Panc1 (cell line): ENCODE measurements at regions not wholly inside any gene's neighbourhood (a gene's known extent, or its start where the extent isn't known, plus 50 kb on each side); places are given as distances from the start of the nearest gene placed in this dataset.

Experiments
- ATAC-seq: fragments of 200-7000 bp; cut with Tn5 transposase; 2 replicates; pipeline ENCODE4 v1.9.1; 2020; ENCODE audit warnings: mild to moderate bottlenecking, moderate library complexity
- BruUV-seq: library from RNA; stranded (reverse); fragments of 400-500 nt; replicated peaks from 2 replicates; lab custom pipeline; 2021; lab: Mats Ljungman, UMichigan
- CTCF ChIA-PET: fragments of 300-600 bp; sonication (Branson Sonifier 250); formaldehyde crosslinking; loops from one replicate; lab custom pipeline; 2022; ENCODE audit warnings: antibody characterized with exemption; lab: Charles Lee
- POLR2A ChIA-PET: fragments of 300-600 bp; sonication (Branson Sonifier 250); formaldehyde crosslinking; loops from one replicate; lab custom pipeline; 2022; ENCODE audit warnings: antibody characterized with exemption; lab: Charles Lee
- DNase-seq: peaks from one replicate; pipeline ENCODE4 v3.0.0-alpha.2; 2010; ENCODE audit warnings: low read depth, low spot score
- H3K27ac ChIP-seq: 2 replicates; pipeline ENCODE4 v1.5.1; 2011; ENCODE audit warnings: mild to moderate bottlenecking, low read length, inconsistent platforms
- H3K27me3 ChIP-seq: fragments of 200-500 bp; sonication (Bioruptor generic); 2 replicates; pipeline ENCODE4 v1.6.0; 2014; ENCODE audit warnings: low read length, inconsistent platforms; ENCODE audit not compliant: control insufficient read depth, insufficient read depth
- H3K36me3 ChIP-seq: fragments of 200-500 bp; sonication (Bioruptor generic); 2 replicates; pipeline ENCODE4 v1.5.1; 2014; ENCODE audit warnings: inconsistent platforms, mild to moderate bottlenecking, low read length, moderate library complexity; ENCODE audit not compliant: control insufficient read depth, insufficient read depth
- H3K4me1 ChIP-seq: 2 replicates; pipeline ENCODE4 v1.5.1; 2011; ENCODE audit warnings: inconsistent platforms, mild to moderate bottlenecking, low read length, moderate library complexity; ENCODE audit not compliant: control insufficient read depth, insufficient read depth
- H3K4me3 ChIP-seq, 2 experiments: 2 replicates each; pipeline ENCODE4 v1.5.1; 2011 to 2012; ENCODE audit warnings: low read depth in 2 of 2, low read length in 2 of 2, mild to moderate bottlenecking in 2 of 2, inconsistent platforms in 1 of 2, moderate library complexity in 1 of 2
- H3K9me3 ChIP-seq: fragments of 200-500 bp; sonication (Bioruptor generic); 2 replicates; pipeline ENCODE4 v1.5.1; 2014; ENCODE audit warnings: low read depth, mild to moderate bottlenecking, inconsistent platforms, low read length, moderate library complexity; ENCODE audit not compliant: control insufficient read depth, insufficient read depth
- CTCF ChIP-seq: fragments of 450-650 bp; IDR thresholded peaks from 2 replicates; pipeline ENCODE4 v1.5.1; 2017; ENCODE audit warnings: mild to moderate bottlenecking
- POLR2AphosphoS5 ChIP-seq: IDR thresholded peaks from 2 replicates; pipeline ENCODE4 v1.6.1; 2012; ENCODE audit warnings: mild to moderate bottlenecking, low read depth, low read length, moderate library complexity
- REST ChIP-seq, 2 experiments: IDR thresholded peaks; 2 replicates each; pipeline ENCODE4 v1.6.1; 2011 to 2012; ENCODE audit warnings: low read depth in 2 of 2, control low read depth in 1 of 2, low read length in 1 of 2, mild to moderate bottlenecking in 1 of 2, moderate library complexity in 1 of 2; ENCODE audit not compliant: insufficient read depth in 1 of 2
- SIN3A ChIP-seq: IDR thresholded peaks from 2 replicates; pipeline ENCODE4 v1.6.1; 2012; ENCODE audit warnings: low read depth, mild to moderate bottlenecking, low read length, moderate library complexity, borderline replicate concordance; ENCODE audit not compliant: insufficient read depth
- TCF7L2 ChIP-seq: IDR thresholded peaks from 2 replicates; pipeline ENCODE4 v1.6.1; 2011; ENCODE audit warnings: mild to moderate bottlenecking, low read depth, low read length, inconsistent platforms
- in situ Hi-C: cut with HindIII; loops from 2 replicates; pipeline ENCODE4 v1.10.0; 2016; ENCODE audit warnings: low sequenced_read_pairs, low pct_unique_long_range_greater_than_20kb
- intact Hi-C: fragments of 100-400 bp; cut with micrococcal nuclease; formaldehyde crosslinking; loops from one replicate; pipeline ENCODE4 v1.10.0; 2022; ENCODE audit not compliant: unreplicated experiment

GRCh38 chr3:19645093-19645492, 288.9 kb downstream of the EFHB start:
- ChIA-PET CTCF (no interaction called here), POLR2A (no interaction called here)
- H3K9me3 ChIP-seq = no peaks in the 10 kb centered on the region
- no peaks in the 10 kb centered on the region for H3K36me3 ChIP-seq
- no peaks in the 10 kb centered on the region for H3K27me3 ChIP-seq
- DNase-seq (no peak), ATAC-seq (no peak)
- H3K4me3 ChIP-seq = no peak overlapping the region
- in situ Hi-C loops = no loop called here
- intact Hi-C loops = no loop called here
- H3K4me1 ChIP-seq = no peaks in the 10 kb centered on the region
- H3K27ac ChIP-seq = no peak overlapping the region
- TF ChIP-seq REST (IDR thresholded peaks at IDR 0.05; ENCODE audit: insufficient read depth in 1 of 2, low read depth in 2 of 2, low read length in 1 of 2) (no peak), SIN3A (no peak), POLR2AphosphoS5 (no peak), TCF7L2 (no peak), CTCF (no peak)
- no TSS peak for BruUV-seq

GRCh38 chr3:19644405-19644804, 289.6 kb downstream of the EFHB start:
- ATAC-seq (no peak), DNase-seq (no peak)
- POLR2A ChIA-PET = no interaction called here
- Histone ChIP-seq H3K27ac (no peak overlapping the region), H3K4me1 (no peaks in the 10 kb centered on the region), H3K9me3 (no peaks in the 10 kb centered on the region), H3K27me3 (no peaks in the 10 kb centered on the region), H3K4me3 (no peak overlapping the region), H3K36me3 (no peaks in the 10 kb centered on the region)
- BruUV-seq = no TSS peak
- TF ChIP-seq SIN3A = no peak
- no peak for TF ChIP-seq POLR2AphosphoS5
- TF ChIP-seq CTCF = no peak
- TF ChIP-seq TCF7L2 = no peak
- no peak for TF ChIP-seq REST (IDR thresholded peaks at IDR 0.05; ENCODE audit: insufficient read depth in 1 of 2, low read depth in 2 of 2, low read length in 1 of 2)
- in situ Hi-C loops (no loop called here), intact Hi-C loops (no loop called here)
- CTCF ChIA-PET = no interaction called here
